ENCODE measurements at regions not wholly inside any gene's neighbourhood (a gene's known extent, or its start where the extent isn't known, plus 50 kb on each side); places are given as distances from the start of the nearest gene placed in this dataset.
A peak's percentile ranks its signal among the peaks of the same experiment; 100 is the strongest.
"Not testable (repeated sequence)": the region's sequence is repeated elsewhere in the genome, so short reads cannot be mapped to it uniquely, and the experiment has no call there.

- not testable (repeated sequence) for DNase-seq (ENCODE audit: low read depth, low spot score)
Measured at GRCh38 chr4:126412310-126412709, 1097.6 kb downstream of the FAT4 start.

- no peak for DNase-seq (ENCODE audit: low read depth, low spot score)
Measured at GRCh38 chr4:126414741-126415140, 1100.0 kb downstream of the FAT4 start.

GRCh38 chr4:126419266-126419665, 1104.5 kb downstream of the FAT4 start:
- no peak for DNase-seq (ENCODE audit: low read depth, low spot score)

GRCh38 chr4:126427853-126428252, 1113.1 kb downstream of the FAT4 start:
- DNase-seq (ENCODE audit: low read depth, low spot score): no peak

- no peak for DNase-seq (ENCODE audit: low read depth, low spot score)
Measured at GRCh38 chr4:126431049-126431448, 1116.3 kb downstream of the FAT4 start.

- no peak for DNase-seq (ENCODE audit: low read depth, low spot score)
Measured at GRCh38 chr4:126435491-126435890, 1120.7 kb downstream of the FAT4 start.

- DNase-seq (ENCODE audit: low read depth, low spot score): no peak
Measured at GRCh38 chr4:126440297-126440696, 1125.5 kb downstream of the FAT4 start.

- no peak for DNase-seq (ENCODE audit: low read depth, low spot score)
Measured at GRCh38 chr4:126441173-126442035, 1126.6 kb downstream of the FAT4 start.

GRCh38 chr4:126445596-126445995, 1130.8 kb downstream of the FAT4 start:
- no peak for DNase-seq (ENCODE audit: low read depth, low spot score)

- no peak for DNase-seq (ENCODE audit: low read depth, low spot score)
Measured at GRCh38 chr4:126446917-126447316, 1132.2 kb downstream of the FAT4 start.

GRCh38 chr4:126448086-126448845, 1133.5 kb downstream of the FAT4 start:
- DNase-seq (ENCODE audit: low read depth, low spot score): no peak

GRCh38 chr4:126451237-126451873, 1136.6 kb downstream of the FAT4 start:
- DNase-seq (ENCODE audit: low read depth, low spot score): peak; percentile 18

- no peak for DNase-seq (ENCODE audit: low read depth, low spot score)
Measured at GRCh38 chr4:126455865-126456264, 1141.1 kb downstream of the FAT4 start.

- no peak for DNase-seq (ENCODE audit: low read depth, low spot score)
Measured at GRCh38 chr4:126458993-126459392, 1144.2 kb downstream of the FAT4 start.

GRCh38 chr4:126465341-126465740, 1150.6 kb downstream of the FAT4 start:
- DNase-seq (ENCODE audit: low read depth, low spot score): no peak

GRCh38 chr4:126466848-126467247, 1152.1 kb downstream of the FAT4 start:
- no peak for DNase-seq (ENCODE audit: low read depth, low spot score)

GRCh38 chr4:126468144-126468543, 1153.4 kb downstream of the FAT4 start:
- no peak for DNase-seq (ENCODE audit: low read depth, low spot score)

GRCh38 chr4:126470862-126471261, 1156.1 kb downstream of the FAT4 start:
- DNase-seq (ENCODE audit: low read depth, low spot score): no peak

GRCh38 chr4:126475730-126476129, 1157.0 kb upstream of the INTU start:
- DNase-seq (ENCODE audit: low read depth, low spot score): no peak

- DNase-seq (ENCODE audit: low read depth, low spot score): no peak
Measured at GRCh38 chr4:126479709-126480108, 1153.0 kb upstream of the INTU start.

GRCh38 chr4:126482311-126482710, 1150.4 kb upstream of the INTU start:
- no peak for DNase-seq (ENCODE audit: low read depth, low spot score)

GRCh38 chr4:126486377-126486776, 1146.4 kb upstream of the INTU start:
- no peak for DNase-seq (ENCODE audit: low read depth, low spot score)
